Heart left ventricle (tissue), 13 donors: ENCODE measurements at regions not wholly inside any gene's neighbourhood (a gene's known extent, or its start where the extent isn't known, plus 50 kb on each side); places are given as distances from the start of the nearest gene placed in this dataset.

Experiments used
- POLR2A ChIP-seq, 2 donors: fragments of 450-650 bp; IDR thresholded peaks; one replicate each; pipeline ENCODE4 v1.6.1; 2017; ENCODE audit warnings: antibody characterized with exemption in 2 of 2, mild to moderate bottlenecking in 2 of 2, moderate library complexity in 2 of 2
- TF ChIP-seq, protein P1 (sequence below), 12 donors: fragments of 200-600 bp; sonication (generic) in 4 of 12; IDR thresholded peaks; one replicate each; pipeline versions ENCODE4 v1.5.0 to v1.8.0; 2018 to 2022; ENCODE audit warnings: antibody characterized with exemption in 12 of 12, mild to moderate bottlenecking in 5 of 12
- donor health status: ischemic (EF 13 %, LVEDD 7.1; RV severe dilation, severe dysfunction).
- donor health status: DM: no; HTN: yes; CAD: no.
- donor health status: DM: no; HTN: no; CAD: no.
- donor health status: ischemic (EF 25% LVEDD 6.9; RV normal size, moderate dysfunction).
- donor health status: ischemic (EF 25% LVEDD 5.7; RV mildly dilated, moderate dysfunction).
- donor health status: ischemic (EF 35%, LVEDD 5.7; RV mildly dilated, moderate dysfunction).
- donor health status: nonischemic (EF 11% LVEDD 7.7; RV severe dilation, severe dysfunction).
- donor health status: DM: yes; HTN: yes; CAD: no.
- donor health status: PGD.
- donor health status: ischemic (EF 29% LVEDD 5.4; RV normal size, mild dysfunction).
- donor health status: nonischemic (EF 23%, LVEDD 6.1; RV moderate dilation, normal function).

DNA sequence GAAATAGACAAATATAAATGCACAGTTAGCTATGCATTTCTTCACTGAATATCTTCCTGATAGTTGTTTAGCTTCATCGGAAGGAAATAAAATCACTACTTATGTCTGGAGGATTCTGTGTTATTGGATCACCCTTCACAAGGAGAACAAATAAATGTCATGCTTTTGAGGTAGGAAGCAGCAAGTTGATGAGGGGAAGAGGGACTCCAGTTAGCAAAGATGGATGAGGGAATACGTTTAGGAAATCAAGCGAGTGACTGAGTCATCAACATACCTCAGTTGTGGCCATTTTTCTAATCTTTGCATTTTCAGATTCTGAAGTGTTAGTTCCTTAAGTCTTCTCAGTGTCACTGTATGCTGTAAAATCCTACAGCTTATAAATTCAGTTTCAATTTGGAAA, 456.2 kb downstream of the EPHA4 start:
- no peak for TF ChIP-seq POLR2A (IDR thresholded peaks at IDR 0.05)
- TF ChIP-seq, protein P1, sequence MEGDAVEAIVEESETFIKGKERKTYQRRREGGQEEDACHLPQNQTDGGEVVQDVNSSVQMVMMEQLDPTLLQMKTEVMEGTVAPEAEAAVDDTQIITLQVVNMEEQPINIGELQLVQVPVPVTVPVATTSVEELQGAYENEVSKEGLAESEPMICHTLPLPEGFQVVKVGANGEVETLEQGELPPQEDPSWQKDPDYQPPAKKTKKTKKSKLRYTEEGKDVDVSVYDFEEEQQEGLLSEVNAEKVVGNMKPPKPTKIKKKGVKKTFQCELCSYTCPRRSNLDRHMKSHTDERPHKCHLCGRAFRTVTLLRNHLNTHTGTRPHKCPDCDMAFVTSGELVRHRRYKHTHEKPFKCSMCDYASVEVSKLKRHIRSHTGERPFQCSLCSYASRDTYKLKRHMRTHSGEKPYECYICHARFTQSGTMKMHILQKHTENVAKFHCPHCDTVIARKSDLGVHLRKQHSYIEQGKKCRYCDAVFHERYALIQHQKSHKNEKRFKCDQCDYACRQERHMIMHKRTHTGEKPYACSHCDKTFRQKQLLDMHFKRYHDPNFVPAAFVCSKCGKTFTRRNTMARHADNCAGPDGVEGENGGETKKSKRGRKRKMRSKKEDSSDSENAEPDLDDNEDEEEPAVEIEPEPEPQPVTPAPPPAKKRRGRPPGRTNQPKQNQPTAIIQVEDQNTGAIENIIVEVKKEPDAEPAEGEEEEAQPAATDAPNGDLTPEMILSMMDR (IDR thresholded peaks at IDR 0.05) = no peak
